SW480 (cell line): ENCODE measurements at regions not wholly inside any gene's neighbourhood (a gene's known extent, or its start where the extent isn't known, plus 50 kb on each side); places are given as distances from the start of the nearest gene placed in this dataset.

ENCODE experiments used
- DNase-seq: peaks from one replicate; pipeline ENCODE4 v3.0.0-alpha.2; 2016; ENCODE audit warnings: low spot score

- no peak for DNase-seq
Measured at GRCh38 chrX:34875204-34875603, 67.4 kb upstream of the FAM47B start.

GRCh38 chrX:34877436-34877835, 65.2 kb upstream of the FAM47B start:
- no peak for DNase-seq

GRCh38 chrX:34879346-34879745, 63.2 kb upstream of the FAM47B start:
- no peak for DNase-seq

- no peak for DNase-seq
Measured at GRCh38 chrX:34879886-34880285, 62.7 kb upstream of the FAM47B start.

GRCh38 chrX:34880656-34881055, 61.9 kb upstream of the FAM47B start:
- DNase-seq, result peak; percentile 23

GRCh38 chrX:34881671-34882070, 60.9 kb upstream of the FAM47B start:
- DNase-seq, result no peak

GRCh38 chrX:34884817-34885216, 57.8 kb upstream of the FAM47B start:
- DNase-seq, result peak; percentile 64

GRCh38 chrX:34886011-34886410, 56.6 kb upstream of the FAM47B start:
- no peak for DNase-seq

GRCh38 chrX:34891391-34891790, 51.2 kb upstream of the FAM47B start:
- peak; percentile 95 for DNase-seq
